LNCaP clone FGC (cell line): ENCODE measurements at regions not wholly inside any gene's neighbourhood (a gene's known extent, or its start where the extent isn't known, plus 50 kb on each side); places are given as distances from the start of the nearest gene placed in this dataset.

Experiments
- DNase-seq: peaks from one replicate; pipeline ENCODE4 v3.0.0-alpha.2; 2011; ENCODE audit warnings: low read depth
- H3K4me3 ChIP-seq: 2 replicates; pipeline ENCODE4 v1.5.1; 2011; ENCODE audit warnings: mild to moderate bottlenecking, low read depth, low read length, control low read depth
- TF ChIP-seq, protein P1 (sequence below): IDR thresholded peaks from 2 replicates; pipeline ENCODE4 v1.5.1; 2012; ENCODE audit warnings: mild to moderate bottlenecking; ENCODE audit not compliant: control insufficient read depth, insufficient read depth; ENCODE audit errors: extremely low read depth

DNA sequence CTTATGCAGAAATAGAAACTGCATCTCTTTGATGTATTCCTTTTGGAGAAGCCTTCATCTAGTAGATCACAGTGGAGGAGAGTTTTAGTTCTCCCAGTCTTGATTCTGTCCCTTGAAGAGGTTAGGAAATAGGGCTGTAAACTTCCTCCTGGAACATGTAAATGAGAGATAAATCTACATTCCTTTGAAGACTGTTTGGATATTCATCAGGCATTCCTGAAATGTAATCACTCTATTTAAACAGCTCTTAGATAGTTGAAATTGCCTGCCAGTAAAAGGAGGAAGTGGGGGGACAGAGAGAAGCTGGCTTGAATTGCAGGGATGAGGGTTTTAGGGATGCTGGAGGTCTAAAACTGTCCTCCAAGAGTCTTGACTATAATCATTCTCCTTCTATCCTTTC, 254.3 kb upstream of the LRRC3B start:
- H3K4me3 ChIP-seq, result no peak overlapping the region
- TF ChIP-seq, protein P1, sequence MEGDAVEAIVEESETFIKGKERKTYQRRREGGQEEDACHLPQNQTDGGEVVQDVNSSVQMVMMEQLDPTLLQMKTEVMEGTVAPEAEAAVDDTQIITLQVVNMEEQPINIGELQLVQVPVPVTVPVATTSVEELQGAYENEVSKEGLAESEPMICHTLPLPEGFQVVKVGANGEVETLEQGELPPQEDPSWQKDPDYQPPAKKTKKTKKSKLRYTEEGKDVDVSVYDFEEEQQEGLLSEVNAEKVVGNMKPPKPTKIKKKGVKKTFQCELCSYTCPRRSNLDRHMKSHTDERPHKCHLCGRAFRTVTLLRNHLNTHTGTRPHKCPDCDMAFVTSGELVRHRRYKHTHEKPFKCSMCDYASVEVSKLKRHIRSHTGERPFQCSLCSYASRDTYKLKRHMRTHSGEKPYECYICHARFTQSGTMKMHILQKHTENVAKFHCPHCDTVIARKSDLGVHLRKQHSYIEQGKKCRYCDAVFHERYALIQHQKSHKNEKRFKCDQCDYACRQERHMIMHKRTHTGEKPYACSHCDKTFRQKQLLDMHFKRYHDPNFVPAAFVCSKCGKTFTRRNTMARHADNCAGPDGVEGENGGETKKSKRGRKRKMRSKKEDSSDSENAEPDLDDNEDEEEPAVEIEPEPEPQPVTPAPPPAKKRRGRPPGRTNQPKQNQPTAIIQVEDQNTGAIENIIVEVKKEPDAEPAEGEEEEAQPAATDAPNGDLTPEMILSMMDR, result no peak
- no peak for DNase-seq

DNA sequence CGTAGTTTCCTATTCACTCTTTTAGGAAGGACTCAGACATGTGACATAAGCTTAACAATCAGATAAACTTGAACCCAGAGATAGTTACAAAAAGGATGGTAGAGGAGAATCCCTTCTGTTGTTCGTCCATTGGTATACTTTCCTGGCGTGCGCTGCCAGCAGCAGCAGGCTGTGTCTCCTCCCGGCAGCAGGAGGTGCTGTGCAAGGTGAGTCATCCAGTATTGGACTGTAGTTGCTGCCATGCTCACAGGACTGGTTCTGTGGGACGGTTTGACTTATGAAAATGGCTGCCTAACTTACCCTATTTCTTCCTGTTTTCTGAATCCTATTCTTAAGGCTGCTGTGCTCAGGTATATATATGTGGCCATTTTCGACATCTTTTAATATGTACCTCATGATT, 253.4 kb upstream of the LRRC3B start:
- H3K4me3 ChIP-seq, result no peak overlapping the region
- DNase-seq, result peak; percentile 6
- TF ChIP-seq, protein P1, result peak; percentile 52

DNA sequence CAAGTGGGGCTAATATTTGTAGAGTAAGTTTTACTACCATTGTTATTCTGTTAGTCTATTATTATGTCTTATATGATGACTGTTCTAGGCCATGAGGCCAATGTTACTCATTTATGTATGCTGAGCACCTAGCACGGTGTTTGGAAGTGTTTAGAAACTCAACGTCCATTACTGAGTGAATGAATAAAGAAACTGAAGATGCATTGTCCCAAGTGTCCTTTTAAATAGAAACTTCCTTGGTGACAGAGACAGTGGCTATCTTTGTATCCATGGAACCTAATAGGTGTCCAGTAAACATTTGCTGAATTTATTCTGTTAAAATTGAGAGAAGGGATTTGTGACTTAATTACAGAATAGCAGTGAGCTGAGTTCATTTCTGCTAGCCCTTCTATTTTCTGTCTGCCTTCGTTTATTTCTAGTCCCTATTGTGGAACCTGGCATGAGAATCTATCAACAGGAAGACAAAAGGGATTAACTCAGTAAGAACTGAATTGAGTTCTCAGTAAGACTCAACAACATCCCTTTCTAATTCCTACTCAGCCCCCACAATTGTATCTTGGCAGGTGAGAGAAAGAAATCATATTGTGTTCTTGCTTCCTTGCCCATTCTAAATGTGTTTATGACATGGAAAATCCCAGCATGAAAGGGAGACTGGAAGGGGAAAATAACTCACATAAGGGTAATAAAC, 246.6 kb upstream of the LRRC3B start:
- no peak for DNase-seq
- no peak overlapping the region for H3K4me3 ChIP-seq
- TF ChIP-seq, protein P1, result no peak

DNA sequence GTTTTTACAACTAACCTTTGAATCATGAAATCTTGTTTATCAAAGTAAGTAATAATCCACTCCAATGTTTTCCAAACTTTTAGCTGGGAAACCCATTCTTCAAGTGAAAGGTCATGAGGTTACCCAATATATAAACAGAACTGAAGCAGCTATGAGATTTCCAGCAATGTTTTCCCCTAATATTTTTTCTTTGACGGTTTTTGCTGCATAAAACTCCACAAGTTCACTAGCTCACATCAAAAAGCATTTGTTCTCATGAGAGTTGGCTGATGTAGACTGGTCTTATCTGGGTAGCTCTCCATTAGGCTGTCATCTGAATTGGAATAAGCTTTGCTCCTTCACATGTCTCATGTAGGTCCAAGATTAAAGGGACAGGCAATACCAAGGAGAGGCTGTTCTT, 241.2 kb upstream of the LRRC3B start:
- no peak for DNase-seq
- H3K4me3 ChIP-seq, result no peak overlapping the region
- TF ChIP-seq, protein P1, result no peak

DNA sequence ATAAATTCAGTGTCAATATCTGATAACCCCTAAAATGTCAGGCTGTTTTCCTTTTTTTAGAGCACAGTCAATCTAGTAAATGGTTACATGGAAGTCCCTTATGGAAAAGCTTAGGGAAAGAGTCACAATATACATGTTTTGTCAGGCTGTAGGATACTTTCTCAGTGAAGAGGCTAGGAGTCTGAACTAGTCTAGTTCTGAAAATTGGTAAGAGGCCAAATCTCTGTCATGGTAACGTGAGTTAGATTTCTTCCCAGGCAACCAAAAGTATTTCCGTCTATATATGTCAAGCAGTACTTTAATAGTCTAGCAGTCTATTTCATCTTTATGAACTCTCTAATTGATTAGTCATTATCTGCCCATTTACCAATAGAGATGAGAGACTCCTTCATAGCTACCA, 215.9 kb upstream of the LRRC3B start:
- TF ChIP-seq, protein P1, result no peak
- no peak overlapping the region for H3K4me3 ChIP-seq
- DNase-seq, result no peak

DNA sequence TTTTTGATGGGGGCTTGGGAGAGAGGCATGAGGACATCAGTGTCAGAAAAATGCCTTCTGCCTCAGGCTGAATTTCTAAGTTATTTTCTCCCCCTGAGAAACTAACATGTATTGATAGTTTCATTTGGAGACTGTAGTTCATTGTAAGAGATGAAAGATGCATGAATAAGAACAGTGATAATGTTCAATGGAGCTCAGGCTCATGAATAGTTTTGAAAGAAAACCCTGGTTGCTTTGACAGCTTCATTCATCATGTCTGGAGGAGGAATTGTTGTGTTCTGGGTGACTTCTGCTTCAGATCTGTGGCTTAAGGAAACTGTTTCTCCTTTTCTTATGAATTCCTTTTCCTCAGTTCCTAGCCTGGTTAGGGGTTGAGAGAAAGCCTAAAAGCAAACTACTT, 204.0 kb upstream of the LRRC3B start:
- TF ChIP-seq, protein P1, result no peak
- DNase-seq, result no peak

DNA sequence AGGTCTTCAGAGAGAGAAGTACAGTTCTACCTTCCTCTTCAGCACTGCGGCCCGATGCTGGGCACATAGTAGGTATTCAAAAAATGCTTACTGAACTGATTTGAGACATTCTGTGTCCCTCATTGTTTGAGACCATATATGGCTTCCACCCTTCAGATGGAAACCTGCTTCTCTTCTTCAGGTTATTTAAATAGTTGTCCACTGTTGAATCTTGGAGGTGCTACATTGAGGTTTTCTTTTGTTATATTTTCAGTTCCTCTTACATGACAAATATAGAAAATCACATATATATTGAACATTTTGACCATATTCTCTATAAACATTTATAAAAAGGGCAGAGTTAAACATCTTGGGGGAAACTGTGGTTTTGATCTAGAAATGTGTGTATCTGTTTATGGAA, 200.2 kb upstream of the LRRC3B start:
- H3K4me3 ChIP-seq, result no peak overlapping the region
- DNase-seq, result no peak
- TF ChIP-seq, protein P1, result no peak

More for the DNA sequence above, 204.0 kb upstream of the LRRC3B start:
- H3K4me3 ChIP-seq, result no peak overlapping the region
